OCI-LY7 (cell line): ENCODE measurements at regions not wholly inside any gene's neighbourhood (a gene's known extent, or its start where the extent isn't known, plus 50 kb on each side); places are given as distances from the start of the nearest gene placed in this dataset.
"Not testable (repeated sequence)": the region's sequence is repeated elsewhere in the genome, so short reads cannot be mapped to it uniquely, and the experiment has no call there.

Experiments used
- CTCF ChIP-seq: fragments of 200-600 bp; sonication (generic); conservative IDR thresholded peaks from 2 replicates; pipeline ENCODE4 v1.5.1; 2014; ENCODE audit warnings: mild to moderate bottlenecking, antibody characterized with exemption, low read length, moderate library complexity, mixed read lengths
- EZH2phosphoT487 ChIP-seq: fragments of 200-600 bp; sonication (generic); IDR thresholded peaks from 2 replicates; pipeline ENCODE4 v1.6.1; 2018; ENCODE audit warnings: low read depth, borderline replicate concordance, mild to moderate bottlenecking, mixed run types, antibody characterized with exemption, low read length, moderate library complexity, mixed read lengths

GRCh38 chr6:167671379-167671976, 155.2 kb upstream of the AFDN start:
- TF ChIP-seq CTCF, EZH2phosphoT487: not testable (repeated sequence)
